Epithelial cell of prostate (primary cell): ENCODE measurements at regions not wholly inside any gene's neighbourhood (a gene's known extent, or its start where the extent isn't known, plus 50 kb on each side); places are given as distances from the start of the nearest gene placed in this dataset.
A peak's percentile ranks its signal among the peaks of the same experiment; 100 is the strongest.

Experiments used
- DNase-seq: peaks from one replicate; pipeline ENCODE4 v3.0.0-alpha.2; 2011; ENCODE audit warnings: low read depth, low spot score
- H3K27ac ChIP-seq: fragments of 450-650 bp; 2 replicates; pipeline ENCODE4 v1.5.1; 2017; ENCODE audit warnings: mild to moderate bottlenecking

- no peak overlapping the region for H3K27ac ChIP-seq
- peak; percentile 8 for DNase-seq
These were observed 86.4 kb upstream of the WNT7A start for GRCh38 chr3:13966302-13966701.

GRCh38 chr3:13963137-13963886 is 83.4 kb upstream of the WNT7A start:
- no peak for DNase-seq
- H3K27ac ChIP-seq: peak overlapping the region; percentile 48

DNA sequence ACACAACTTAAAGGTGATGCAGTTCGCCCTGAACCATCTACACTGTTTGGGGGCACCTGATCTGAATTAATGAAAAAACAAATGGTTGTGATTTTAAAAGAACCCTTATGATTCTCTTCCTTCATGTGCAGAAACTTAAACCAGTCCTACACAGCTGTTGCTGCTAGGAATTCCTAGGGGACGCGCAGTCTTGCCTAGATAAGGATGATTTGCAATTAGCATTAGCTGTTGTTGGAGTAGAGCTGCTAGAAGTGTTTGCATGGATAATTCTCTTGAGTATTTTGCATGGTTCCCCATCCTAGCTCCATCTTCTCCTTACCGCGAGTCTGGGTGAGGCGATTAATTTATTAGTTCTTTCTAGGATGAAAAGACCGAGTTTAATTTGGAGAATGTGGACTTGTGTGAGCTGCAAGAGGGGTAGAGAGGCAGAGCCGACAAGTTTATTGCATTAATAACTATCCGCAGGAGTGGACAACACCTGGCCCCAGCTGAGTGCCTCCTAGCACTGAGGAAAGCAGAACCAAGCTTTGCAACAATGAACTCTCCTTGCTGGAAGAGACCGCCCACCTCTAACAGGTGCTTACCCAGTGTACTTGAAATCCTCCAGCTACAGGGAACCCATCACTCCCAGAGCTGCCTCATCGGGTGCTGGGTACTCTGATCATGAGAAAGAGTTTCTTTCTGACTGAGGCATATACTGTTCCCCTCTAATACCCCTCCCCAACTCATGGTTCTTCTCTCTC is 75.0 kb upstream of the WNT7A start:
- DNase-seq: no peak
- H3K27ac ChIP-seq: no peak overlapping the region

DNA sequence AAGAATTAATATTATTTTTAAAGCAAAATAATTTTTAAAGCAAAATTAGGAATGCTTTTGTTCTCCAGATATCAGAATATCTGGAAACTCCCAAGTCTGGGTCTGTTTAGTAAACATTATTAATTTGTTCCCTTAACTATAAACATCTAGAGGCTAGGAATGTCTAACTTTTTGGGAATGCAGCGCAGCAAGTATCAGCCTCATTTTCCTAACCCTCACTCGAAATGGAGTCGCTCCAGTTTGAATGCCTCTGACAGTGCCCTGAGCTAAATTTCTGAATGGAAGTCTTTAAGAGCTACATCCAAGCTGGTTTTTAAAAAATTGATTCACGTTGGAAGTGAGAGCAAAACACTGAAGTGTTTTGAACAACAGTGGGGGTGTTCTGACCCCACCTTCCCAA is 74.4 kb upstream of the WNT7A start:
- no peak for DNase-seq
- H3K27ac ChIP-seq: no peak overlapping the region

DNA sequence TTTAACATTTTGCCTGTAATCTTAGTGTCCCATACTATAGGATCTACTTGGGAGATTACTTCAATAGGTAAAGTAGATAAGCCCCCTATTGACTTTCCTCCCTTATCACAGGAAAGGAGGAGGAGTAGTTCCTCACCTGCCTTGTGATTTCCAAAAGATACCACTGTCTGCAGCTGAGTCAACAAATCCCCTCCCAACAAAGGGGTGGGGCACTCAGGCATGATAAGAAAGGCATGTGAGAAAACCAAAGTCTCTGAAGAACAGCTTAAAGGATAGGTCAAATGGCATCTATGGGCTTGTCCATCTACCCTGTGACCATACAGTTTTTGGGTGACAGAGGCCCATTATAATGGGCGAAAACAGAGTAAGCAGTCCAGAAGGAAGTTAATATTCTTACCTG is 71.3 kb upstream of the WNT7A start:
- H3K27ac ChIP-seq: no peak overlapping the region
- DNase-seq: no peak

- DNase-seq: no peak
- no peak overlapping the region for H3K27ac ChIP-seq
These were observed 70.2 kb upstream of the WNT7A start for GRCh38 chr3:13950042-13950441.

DNA sequence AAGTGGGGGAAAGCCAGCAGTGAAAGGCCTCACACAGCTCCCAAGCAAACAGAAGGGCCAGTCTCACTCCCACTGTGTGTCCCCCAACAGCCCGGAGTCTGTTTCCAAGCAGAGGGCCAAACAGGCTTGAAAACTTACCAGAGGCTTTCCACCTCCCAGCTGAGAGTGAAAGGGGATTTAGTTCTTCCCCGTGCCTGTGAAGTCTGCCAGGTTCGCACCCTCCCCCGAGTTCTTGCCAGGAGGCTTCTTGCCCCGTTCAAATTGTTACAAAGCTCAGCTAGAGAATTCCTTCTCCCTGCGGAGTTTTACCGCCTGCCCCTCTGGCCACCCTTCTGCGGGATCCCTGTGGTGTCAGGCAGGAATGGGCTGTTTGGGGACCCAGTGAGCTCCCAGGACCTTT is 68.0 kb upstream of the WNT7A start:
- no peak for DNase-seq
- H3K27ac ChIP-seq: no peak overlapping the region

DNA sequence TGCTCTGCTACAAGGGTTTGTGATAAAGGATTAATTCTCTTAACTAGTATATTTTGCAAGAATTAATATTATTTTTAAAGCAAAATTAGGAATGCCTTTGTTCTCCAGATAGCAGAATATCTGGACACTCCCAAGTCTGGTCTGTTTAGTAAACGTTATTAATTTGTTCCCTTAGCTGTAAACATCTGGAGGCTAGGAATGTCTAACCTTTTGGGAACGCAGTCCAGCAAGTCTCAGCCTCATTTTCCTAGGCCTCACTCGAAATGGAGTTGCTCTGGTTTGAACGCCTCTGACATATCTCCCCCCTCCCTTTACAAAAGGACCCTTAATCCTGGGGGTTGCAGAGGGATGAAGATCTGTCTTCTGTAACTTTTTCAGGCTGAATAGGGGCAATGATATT is 59.3 kb upstream of the WNT7A start:
- no peak for DNase-seq
- no peak overlapping the region for H3K27ac ChIP-seq

GRCh38 chr3:13937131-13937530 is 57.3 kb upstream of the WNT7A start:
- DNase-seq: no peak
- H3K27ac ChIP-seq: no peak overlapping the region

DNA sequence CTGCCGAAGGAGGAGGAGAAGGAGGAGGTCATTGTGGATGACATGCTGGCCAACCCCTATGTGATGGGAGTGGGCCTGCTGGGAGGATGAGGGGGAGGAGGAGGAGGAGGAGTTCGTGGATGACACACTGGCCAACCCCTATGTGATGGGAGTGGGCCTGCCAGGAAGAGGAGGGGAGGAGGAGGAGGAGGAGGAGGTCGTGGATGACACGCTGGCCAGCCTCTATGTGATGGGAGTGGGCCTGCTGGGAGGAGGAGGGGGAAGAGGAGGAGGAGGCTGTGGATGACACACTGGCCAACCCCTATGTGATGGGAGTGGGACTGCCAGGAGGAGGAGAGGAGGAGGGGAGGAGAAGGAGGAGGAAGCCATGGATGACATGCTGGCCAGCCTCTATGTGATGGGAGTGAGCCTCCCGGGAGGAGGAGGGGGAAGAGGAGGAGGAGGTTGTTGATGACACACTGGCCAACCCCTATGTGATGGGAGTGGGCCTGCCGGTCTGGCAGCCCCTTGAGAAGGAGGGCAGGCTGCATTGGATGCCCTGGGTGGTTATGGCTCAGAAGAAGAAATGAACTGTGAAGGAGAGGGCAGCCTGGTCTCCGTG is 55.7 kb upstream of the WNT7A start:
- no peak overlapping the region for H3K27ac ChIP-seq
- no peak for DNase-seq

DNA sequence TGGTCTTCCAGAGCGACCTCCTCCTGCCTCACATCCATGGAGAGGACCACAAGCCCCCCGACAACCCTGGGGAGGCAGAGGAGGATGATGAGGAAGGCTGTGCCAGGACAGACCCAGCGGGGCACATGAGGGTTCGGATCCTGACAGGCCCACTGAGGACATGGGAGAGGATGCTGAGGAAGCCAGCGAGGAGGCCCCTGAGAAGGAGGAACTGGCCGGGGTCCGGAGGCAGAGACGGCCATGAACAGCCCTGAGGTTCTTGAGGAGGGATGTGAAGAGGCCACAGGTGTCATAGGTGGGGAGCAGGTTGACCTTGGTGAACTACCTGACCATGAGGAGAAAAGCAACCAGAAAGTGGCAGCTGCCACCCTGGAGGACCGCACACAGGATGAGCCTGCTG is 54.9 kb upstream of the WNT7A start:
- no peak overlapping the region for H3K27ac ChIP-seq
- no peak for DNase-seq

- no peak overlapping the region for H3K27ac ChIP-seq
- no peak for DNase-seq
These were observed 54.4 kb upstream of the WNT7A start for GRCh38 chr3:13934315-13934714.

DNA sequence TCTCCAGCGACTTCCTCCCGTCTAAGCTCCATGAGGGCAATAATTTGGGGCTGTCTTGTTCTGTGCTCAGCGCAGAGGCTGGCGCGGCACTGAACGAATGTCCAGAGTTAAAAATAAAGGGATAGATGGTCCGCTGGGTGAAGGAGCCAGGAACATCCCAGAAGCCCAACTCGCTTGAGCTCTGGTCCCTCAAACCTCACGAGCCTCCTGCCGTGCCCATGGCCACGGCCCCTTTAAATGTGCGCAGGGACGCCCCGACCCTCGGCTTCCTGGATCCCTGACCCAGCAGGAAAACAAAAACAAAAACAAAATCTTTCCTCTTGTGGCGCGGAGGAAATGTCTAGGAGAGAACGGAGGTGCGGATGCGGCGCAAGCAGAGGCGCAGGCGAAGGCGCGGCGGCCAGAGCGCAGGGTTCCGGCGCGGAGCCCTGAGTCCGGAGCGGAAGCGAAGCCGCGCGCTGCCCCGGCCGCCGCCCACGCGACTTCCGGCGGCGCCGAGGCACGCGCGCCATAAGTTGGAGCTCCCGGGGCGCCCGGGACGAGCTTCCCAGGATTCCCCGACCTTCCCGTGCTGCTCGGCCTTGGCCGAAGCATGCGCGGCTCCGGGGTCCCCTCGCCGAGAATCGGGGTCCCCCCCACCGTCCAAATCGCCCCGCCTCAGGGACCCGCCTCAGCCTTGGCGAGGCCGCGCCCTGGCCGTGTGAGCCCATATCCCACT is 52.9 kb upstream of the WNT7A start:
- H3K27ac ChIP-seq: no peak overlapping the region

DNA sequence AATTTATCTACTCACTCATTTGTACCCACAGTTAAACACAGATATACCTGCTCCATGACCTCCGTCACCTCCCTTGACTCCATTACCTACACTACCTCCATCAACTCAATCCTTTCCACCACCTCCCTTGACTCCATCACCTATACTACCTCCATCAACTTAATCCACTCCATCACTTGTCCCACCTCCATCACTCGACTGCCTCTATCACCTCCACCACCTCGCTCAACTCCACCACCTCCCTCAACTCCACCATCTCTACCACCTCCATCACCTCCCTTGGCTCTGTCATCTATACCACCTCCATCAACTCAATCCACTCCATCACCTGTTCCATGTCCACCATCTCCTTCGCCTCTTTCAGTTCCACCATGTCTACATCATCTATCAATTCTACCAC is 51.3 kb upstream of the WNT7A start:
- no peak overlapping the region for H3K27ac ChIP-seq

More for the DNA sequence above, 52.9 kb upstream of the WNT7A start:
- DNase-seq: no peak

More for the DNA sequence above, 51.3 kb upstream of the WNT7A start:
- no peak for DNase-seq
